OCI-LY3 (cell line): ENCODE measurements at regions not wholly inside any gene's neighbourhood (a gene's known extent, or its start where the extent isn't known, plus 50 kb on each side); places are given as distances from the start of the nearest gene placed in this dataset.

Source experiments
- H2AFZ ChIP-seq: fragments of 200-600, 300-600 bp; shearing (Covaris generic); 2 replicates; pipeline ENCODE4 v1.6.0; 2014; ENCODE audit warnings: antibody characterized with exemption, low read depth, low read length
- H3K27ac ChIP-seq: fragments of 200-600, 300-600 bp; sonication (generic); 2 replicates; pipeline ENCODE4 v1.5.1; 2014; ENCODE audit warnings: mild to moderate bottlenecking, low read length, moderate library complexity, mixed read lengths
- H3K27me3 ChIP-seq: fragments of 200-600, 300-600 bp; sonication (generic); 2 replicates; pipeline ENCODE4 v1.6.1; 2014; ENCODE audit warnings: low read depth, low read length, mixed read lengths
- H3K36me3 ChIP-seq: fragments of 200-600, 300-600 bp; sonication (generic); replicated peaks from 2 replicates; pipeline ENCODE3; 2014; ENCODE audit warnings: low read depth, low read length, mixed read lengths
- H3K4me1 ChIP-seq: fragments of 300-600, 200-600 bp; sonication (generic); 2 replicates; pipeline ENCODE4 v1.6.1; 2014; ENCODE audit warnings: low read length, mixed read lengths
- H3K4me2 ChIP-seq: fragments of 200-600, 300-600 bp; sonication (generic); 2 replicates; pipeline ENCODE4 v1.6.1; 2014; ENCODE audit warnings: low read length, mixed read lengths
- H3K4me3 ChIP-seq: fragments of 300-600, 200-600 bp; sonication (generic); 2 replicates; pipeline ENCODE4 v1.5.1; 2014; ENCODE audit warnings: antibody characterized with exemption, mild to moderate bottlenecking, low read length, moderate library complexity
- H3K79me2 ChIP-seq: fragments of 300-600, 200-600 bp; shearing (Covaris generic); 2 replicates; pipeline ENCODE4 v1.6.1; 2014; ENCODE audit warnings: mild to moderate bottlenecking, low read length, mixed read lengths
- H3K9ac ChIP-seq: fragments of 300-600, 200-600 bp; shearing (Covaris generic); 2 replicates; pipeline ENCODE4 v1.6.0; 2014; ENCODE audit warnings: mild to moderate bottlenecking, low read length, moderate library complexity
- H3K9me3 ChIP-seq: fragments of 200-600, 300-600 bp; shearing (Covaris generic); 2 replicates; pipeline ENCODE4 v1.6.1; 2014; ENCODE audit warnings: low read length, mixed read lengths; ENCODE audit not compliant: insufficient read depth
- H4K20me1 ChIP-seq: fragments of 200-600, 300-600 bp; sonication (generic); 2 replicates; pipeline ENCODE4 v1.6.1; 2016; ENCODE audit warnings: low read length, mixed read lengths; ENCODE audit not compliant: insufficient read depth
- EZH2phosphoT487 ChIP-seq: fragments of 200-600 bp; shearing (Covaris generic); IDR thresholded peaks from 2 replicates; pipeline ENCODE4 v1.6.1; 2018; ENCODE audit warnings: antibody characterized with exemption, mixed run types, low read depth
- TF ChIP-seq, protein P1 (sequence below): fragments of 200-600, 300-600 bp; sonication (generic); IDR thresholded peaks from 2 replicates; pipeline ENCODE4 v1.5.1; 2014; ENCODE audit warnings: antibody characterized with exemption, low read length, low read depth

DNA sequence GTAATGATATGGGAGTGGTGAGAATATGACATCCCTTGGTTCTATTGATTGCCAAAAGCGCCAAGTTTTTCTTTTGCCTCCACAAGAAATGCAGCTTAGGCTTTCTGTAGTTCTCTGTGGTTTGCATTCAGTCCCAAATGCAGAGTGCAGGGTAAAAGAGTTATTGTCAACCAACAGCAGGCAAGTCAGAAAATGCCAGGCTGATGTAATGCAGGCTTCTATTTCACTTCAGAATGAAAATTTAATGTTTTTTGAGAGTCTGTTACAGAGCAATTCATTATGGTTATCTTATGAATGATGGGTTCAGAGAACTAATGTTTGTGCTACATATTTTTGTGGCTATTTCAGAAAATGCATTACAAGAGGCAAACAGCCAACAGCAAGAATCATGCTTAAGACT, 293.5 kb downstream of the CENPW start:
- H3K79me2 ChIP-seq: no peaks in the 10 kb centered on the region
- H3K9ac ChIP-seq: no peak overlapping the region
- no peak overlapping the region for H3K27ac ChIP-seq
- H3K4me2 ChIP-seq: no peak overlapping the region
- H3K4me3 ChIP-seq: no peak overlapping the region
- TF ChIP-seq, protein P1, sequence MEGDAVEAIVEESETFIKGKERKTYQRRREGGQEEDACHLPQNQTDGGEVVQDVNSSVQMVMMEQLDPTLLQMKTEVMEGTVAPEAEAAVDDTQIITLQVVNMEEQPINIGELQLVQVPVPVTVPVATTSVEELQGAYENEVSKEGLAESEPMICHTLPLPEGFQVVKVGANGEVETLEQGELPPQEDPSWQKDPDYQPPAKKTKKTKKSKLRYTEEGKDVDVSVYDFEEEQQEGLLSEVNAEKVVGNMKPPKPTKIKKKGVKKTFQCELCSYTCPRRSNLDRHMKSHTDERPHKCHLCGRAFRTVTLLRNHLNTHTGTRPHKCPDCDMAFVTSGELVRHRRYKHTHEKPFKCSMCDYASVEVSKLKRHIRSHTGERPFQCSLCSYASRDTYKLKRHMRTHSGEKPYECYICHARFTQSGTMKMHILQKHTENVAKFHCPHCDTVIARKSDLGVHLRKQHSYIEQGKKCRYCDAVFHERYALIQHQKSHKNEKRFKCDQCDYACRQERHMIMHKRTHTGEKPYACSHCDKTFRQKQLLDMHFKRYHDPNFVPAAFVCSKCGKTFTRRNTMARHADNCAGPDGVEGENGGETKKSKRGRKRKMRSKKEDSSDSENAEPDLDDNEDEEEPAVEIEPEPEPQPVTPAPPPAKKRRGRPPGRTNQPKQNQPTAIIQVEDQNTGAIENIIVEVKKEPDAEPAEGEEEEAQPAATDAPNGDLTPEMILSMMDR: no peak
- no peak for TF ChIP-seq EZH2phosphoT487
- no peaks in the 10 kb centered on the region for H3K27me3 ChIP-seq
- no peak overlapping the region for H2AFZ ChIP-seq
- H4K20me1 ChIP-seq: no peaks in the 10 kb centered on the region
- no peaks in the 10 kb centered on the region for H3K4me1 ChIP-seq
- no peaks in the 10 kb centered on the region for H3K36me3 ChIP-seq
- H3K9me3 ChIP-seq: no peaks in the 10 kb centered on the region

DNA sequence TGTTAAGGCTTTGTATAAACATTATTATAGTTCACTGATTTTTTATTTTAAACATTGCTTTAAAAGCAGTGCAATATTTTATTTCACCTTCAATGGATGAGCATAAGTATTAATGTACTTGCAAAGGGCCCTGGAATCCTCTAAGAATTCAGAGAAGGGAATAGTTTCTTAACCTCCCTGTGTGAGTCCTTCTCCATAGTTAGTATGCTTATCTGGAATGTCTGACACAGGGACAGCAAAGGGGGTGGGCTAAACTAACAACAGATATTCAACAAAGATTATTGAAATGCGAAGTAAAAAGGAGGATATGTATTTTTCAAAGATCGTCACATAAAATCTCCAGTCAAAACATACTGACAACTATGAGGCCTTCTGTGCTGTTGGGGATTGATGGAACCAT, 300.4 kb downstream of the CENPW start:
- Histone ChIP-seq H3K4me1 (no peaks in the 10 kb centered on the region), H3K4me2 (no peak overlapping the region), H2AFZ (no peak overlapping the region), H3K27ac (no peak overlapping the region), H3K9ac (no peak overlapping the region), H3K27me3 (no peaks in the 10 kb centered on the region), H3K36me3 (no peaks in the 10 kb centered on the region), H4K20me1 (no peaks in the 10 kb centered on the region), H3K4me3 (no peak overlapping the region), H3K9me3 (no peaks in the 10 kb centered on the region), H3K79me2 (no peaks in the 10 kb centered on the region)
- TF ChIP-seq, protein P1: no peak
- TF ChIP-seq EZH2phosphoT487: no peak

GRCh38 chr6:126640921-126641320, 301.0 kb downstream of the CENPW start:
- TF ChIP-seq, protein P1: no peak
- TF ChIP-seq EZH2phosphoT487: no peak
- H2AFZ ChIP-seq: no peak overlapping the region

GRCh38 chr6:126641641-126642040, 301.7 kb downstream of the CENPW start:
- TF ChIP-seq EZH2phosphoT487: no peak
- TF ChIP-seq, protein P1: no peak
- H4K20me1 ChIP-seq: no peaks in the 10 kb centered on the region

More at GRCh38 chr6:126640921-126641320, 301.0 kb downstream of the CENPW start:
- H3K9me3 ChIP-seq: no peaks in the 10 kb centered on the region
- no peaks in the 10 kb centered on the region for H3K36me3 ChIP-seq
- H3K27me3 ChIP-seq: no peaks in the 10 kb centered on the region
- no peak overlapping the region for H3K4me2 ChIP-seq
- no peak overlapping the region for H3K9ac ChIP-seq
- H3K4me1 ChIP-seq: no peaks in the 10 kb centered on the region
- no peak overlapping the region for H3K27ac ChIP-seq
- H4K20me1 ChIP-seq: no peaks in the 10 kb centered on the region
- no peak overlapping the region for H3K4me3 ChIP-seq
- H3K79me2 ChIP-seq: no peaks in the 10 kb centered on the region

More at GRCh38 chr6:126641641-126642040, 301.7 kb downstream of the CENPW start:
- Histone ChIP-seq H3K9ac (no peak overlapping the region), H3K9me3 (no peaks in the 10 kb centered on the region), H3K79me2 (no peaks in the 10 kb centered on the region), H3K4me3 (no peak overlapping the region), H3K36me3 (no peaks in the 10 kb centered on the region), H3K4me1 (no peaks in the 10 kb centered on the region), H3K4me2 (no peak overlapping the region), H3K27ac (no peak overlapping the region), H2AFZ (no peak overlapping the region), H3K27me3 (no peaks in the 10 kb centered on the region)
